ENCODE measurements at regions not wholly inside any gene's neighbourhood (a gene's known extent, or its start where the extent isn't known, plus 50 kb on each side); places are given as distances from the start of the nearest gene placed in this dataset.
A peak's percentile ranks its signal among the peaks of the same experiment; 100 is the strongest.

DNA sequence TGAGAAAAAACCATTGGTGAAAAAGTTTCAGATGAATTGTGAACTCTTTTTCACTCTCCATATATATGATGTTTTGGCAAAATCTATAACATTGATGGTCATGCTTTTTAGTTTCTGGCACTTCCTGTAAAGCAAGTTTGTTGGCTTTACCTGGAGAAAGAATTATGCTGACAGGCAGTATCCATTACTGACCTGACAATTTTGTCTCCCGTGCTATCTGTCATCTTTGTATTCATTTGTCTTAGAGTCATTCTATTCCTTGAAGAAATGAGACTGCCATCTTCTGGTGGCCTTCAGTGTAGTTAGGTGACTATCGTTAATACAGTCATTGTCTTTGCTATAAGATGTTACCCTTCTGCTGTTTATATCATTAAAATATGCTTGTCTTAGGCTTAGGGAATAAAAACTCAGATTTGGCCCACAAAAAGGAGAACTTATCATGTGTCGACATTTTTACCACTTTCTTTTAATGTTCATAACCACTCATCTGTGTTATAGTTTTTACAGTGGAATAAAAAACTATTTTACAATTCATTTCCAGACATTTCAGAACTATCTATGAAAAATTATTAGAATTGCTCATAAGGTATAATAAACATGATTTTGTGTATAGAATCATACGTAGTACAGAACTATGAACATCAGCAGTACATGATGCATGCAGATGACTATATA, 707.0 kb downstream of the EPM2A start:
- Histone ChIP-seq H3K36me3 (replicated peaks in 1 of 2; ENCODE audit: control insufficient read depth in 1 of 2, insufficient read depth in 2 of 2, low read length in 2 of 2) (no peaks in the 10 kb centered on the region), H3K27ac (ENCODE audit: extremely low read length, insufficient read depth, low read length) (no peak overlapping the region), H3K9ac (ENCODE audit: insufficient read depth, low read depth, low read length) (no peak overlapping the region), H3K4me2 (ENCODE audit: low read depth, low read length) (no peak overlapping the region), H3K9me3 (ENCODE audit: low read length) (no peaks in the 10 kb centered on the region), H3K4me3 (replicated peaks in 1 of 3; ENCODE audit: insufficient read depth in 1 of 3, low read depth in 2 of 3, low read length in 3 of 3) (no peak overlapping the region; a peak in 1 of 6 replicates), H3K79me2 (ENCODE audit: insufficient read depth, low read length) (no peaks in the 10 kb centered on the region), H3K4me1 (ENCODE audit: insufficient read depth, low read length) (peaks cover 45% of the 10 kb centered on the region), H3K27me3 (ENCODE audit: control insufficient read depth in 1 of 2, insufficient read depth in 2 of 2, low read length in 2 of 2) (no peaks in the 10 kb centered on the region), H2AFZ (ENCODE audit: low read length) (no peak overlapping the region), H4K20me1 (ENCODE audit: insufficient read depth, low read length) (no peaks in the 10 kb centered on the region)
- DNase-seq (ENCODE audit: low spot score) (peak; percentile 11), FAIRE-seq (no peak), ATAC-seq (peak; percentile 31; the same call in 2 of the 3 replicates)
- in situ Hi-C loops (cut with HindIII; ENCODE audit: extremely low pct_ligation_motif_present, low pct_unique_long_range_greater_than_20kb) (loop anchor here (10.0 kb wide), 1 partner anchor 443 kb away; no protein-coding TSS in a partner anchor), intact Hi-C loops (cut with micrococcal nuclease; ENCODE audit: unreplicated experiment) (no loop called here)
- WGBS (ENCODE audit: low lambda C conversion rate): 22% methylated on average over 4 of the region's 4 CpGs
- ChIA-PET CTCF (ENCODE audit: low intra/inter-chr PET ratio, low total read pairs) (no interaction called here), POLR2A (no interaction called here)
- BruUV-seq (replicated peaks): no TSS peak
- TF ChIP-seq TEAD3 (CRISPR knock-in tag; optimal IDR thresholded peaks at IDR 0.05; ENCODE audit: borderline replicate concordance) (peak; percentile 13), SP140L (CRISPR knock-in tag; IDR thresholded peaks at IDR 0.05; ENCODE audit: borderline replicate concordance) (no peak), PAF1 (CRISPR knock-in tag; IDR thresholded peaks at IDR 0.05) (no peak), ZNF609 (CRISPR knock-in tag; IDR thresholded peaks at IDR 0.05; ENCODE audit: borderline replicate concordance) (no peak), SP5 (CRISPR knock-in tag; IDR thresholded peaks at IDR 0.05; ENCODE audit: borderline replicate concordance, low read depth) (no peak), ZNF777 (CRISPR knock-in tag; IDR thresholded peaks at IDR 0.05) (no peak), MIER3 (CRISPR knock-in tag; IDR thresholded peaks at IDR 0.05; ENCODE audit: borderline replicate concordance) (0 out of 2 replicates have a peak, but pooled peaks have one; percentile 29)
- TF ChIP-seq, protein P1, sequence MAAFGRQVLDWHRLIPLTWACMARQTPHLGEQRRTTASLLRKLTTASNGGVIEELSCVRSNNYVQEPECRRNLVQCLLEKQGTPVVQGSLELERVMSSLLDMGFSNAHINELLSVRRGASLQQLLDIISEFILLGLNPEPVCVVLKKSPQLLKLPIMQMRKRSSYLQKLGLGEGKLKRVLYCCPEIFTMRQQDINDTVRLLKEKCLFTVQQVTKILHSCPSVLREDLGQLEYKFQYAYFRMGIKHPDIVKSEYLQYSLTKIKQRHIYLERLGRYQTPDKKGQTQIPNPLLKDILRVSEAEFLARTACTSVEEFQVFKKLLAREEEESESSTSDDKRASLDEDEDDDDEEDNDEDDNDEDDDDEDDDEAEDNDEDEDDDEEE (CRISPR knock-in tag; IDR thresholded peaks at IDR 0.05): no peak
- TF ChIP-seq, protein P2, sequence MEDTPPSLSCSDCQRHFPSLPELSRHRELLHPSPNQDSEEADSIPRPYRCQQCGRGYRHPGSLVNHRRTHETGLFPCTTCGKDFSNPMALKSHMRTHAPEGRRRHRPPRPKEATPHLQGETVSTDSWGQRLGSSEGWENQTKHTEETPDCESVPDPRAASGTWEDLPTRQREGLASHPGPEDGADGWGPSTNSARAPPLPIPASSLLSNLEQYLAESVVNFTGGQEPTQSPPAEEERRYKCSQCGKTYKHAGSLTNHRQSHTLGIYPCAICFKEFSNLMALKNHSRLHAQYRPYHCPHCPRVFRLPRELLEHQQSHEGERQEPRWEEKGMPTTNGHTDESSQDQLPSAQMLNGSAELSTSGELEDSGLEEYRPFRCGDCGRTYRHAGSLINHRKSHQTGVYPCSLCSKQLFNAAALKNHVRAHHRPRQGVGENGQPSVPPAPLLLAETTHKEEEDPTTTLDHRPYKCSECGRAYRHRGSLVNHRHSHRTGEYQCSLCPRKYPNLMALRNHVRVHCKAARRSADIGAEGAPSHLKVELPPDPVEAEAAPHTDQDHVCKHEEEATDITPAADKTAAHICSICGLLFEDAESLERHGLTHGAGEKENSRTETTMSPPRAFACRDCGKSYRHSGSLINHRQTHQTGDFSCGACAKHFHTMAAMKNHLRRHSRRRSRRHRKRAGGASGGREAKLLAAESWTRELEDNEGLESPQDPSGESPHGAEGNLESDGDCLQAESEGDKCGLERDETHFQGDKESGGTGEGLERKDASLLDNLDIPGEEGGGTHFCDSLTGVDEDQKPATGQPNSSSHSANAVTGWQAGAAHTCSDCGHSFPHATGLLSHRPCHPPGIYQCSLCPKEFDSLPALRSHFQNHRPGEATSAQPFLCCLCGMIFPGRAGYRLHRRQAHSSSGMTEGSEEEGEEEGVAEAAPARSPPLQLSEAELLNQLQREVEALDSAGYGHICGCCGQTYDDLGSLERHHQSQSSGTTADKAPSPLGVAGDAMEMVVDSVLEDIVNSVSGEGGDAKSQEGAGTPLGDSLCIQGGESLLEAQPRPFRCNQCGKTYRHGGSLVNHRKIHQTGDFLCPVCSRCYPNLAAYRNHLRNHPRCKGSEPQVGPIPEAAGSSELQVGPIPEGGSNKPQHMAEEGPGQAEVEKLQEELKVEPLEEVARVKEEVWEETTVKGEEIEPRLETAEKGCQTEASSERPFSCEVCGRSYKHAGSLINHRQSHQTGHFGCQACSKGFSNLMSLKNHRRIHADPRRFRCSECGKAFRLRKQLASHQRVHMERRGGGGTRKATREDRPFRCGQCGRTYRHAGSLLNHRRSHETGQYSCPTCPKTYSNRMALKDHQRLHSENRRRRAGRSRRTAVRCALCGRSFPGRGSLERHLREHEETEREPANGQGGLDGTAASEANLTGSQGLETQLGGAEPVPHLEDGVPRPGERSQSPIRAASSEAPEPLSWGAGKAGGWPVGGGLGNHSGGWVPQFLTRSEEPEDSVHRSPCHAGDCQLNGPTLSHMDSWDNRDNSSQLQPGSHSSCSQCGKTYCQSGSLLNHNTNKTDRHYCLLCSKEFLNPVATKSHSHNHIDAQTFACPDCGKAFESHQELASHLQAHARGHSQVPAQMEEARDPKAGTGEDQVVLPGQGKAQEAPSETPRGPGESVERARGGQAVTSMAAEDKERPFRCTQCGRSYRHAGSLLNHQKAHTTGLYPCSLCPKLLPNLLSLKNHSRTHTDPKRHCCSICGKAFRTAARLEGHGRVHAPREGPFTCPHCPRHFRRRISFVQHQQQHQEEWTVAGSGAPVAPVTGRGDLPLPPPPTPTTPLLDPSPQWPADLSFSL (CRISPR knock-in tag; IDR thresholded peaks at IDR 0.05): no peak
- TF ChIP-seq, protein P3, sequence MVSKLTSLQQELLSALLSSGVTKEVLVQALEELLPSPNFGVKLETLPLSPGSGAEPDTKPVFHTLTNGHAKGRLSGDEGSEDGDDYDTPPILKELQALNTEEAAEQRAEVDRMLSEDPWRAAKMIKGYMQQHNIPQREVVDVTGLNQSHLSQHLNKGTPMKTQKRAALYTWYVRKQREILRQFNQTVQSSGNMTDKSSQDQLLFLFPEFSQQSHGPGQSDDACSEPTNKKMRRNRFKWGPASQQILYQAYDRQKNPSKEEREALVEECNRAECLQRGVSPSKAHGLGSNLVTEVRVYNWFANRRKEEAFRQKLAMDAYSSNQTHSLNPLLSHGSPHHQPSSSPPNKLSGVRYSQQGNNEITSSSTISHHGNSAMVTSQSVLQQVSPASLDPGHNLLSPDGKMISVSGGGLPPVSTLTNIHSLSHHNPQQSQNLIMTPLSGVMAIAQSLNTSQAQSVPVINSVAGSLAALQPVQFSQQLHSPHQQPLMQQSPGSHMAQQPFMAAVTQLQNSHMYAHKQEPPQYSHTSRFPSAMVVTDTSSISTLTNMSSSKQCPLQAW (CRISPR knock-in tag; IDR thresholded peaks at IDR 0.05): no peak

Measured in HepG2 (cell line).